ENCODE measurements at regions not wholly inside any gene's neighbourhood (a gene's known extent, or its start where the extent isn't known, plus 50 kb on each side); places are given as distances from the start of the nearest gene placed in this dataset.

- TF ChIP-seq KDM1A (IDR thresholded peaks at IDR 0.05; ENCODE audit: borderline replicate concordance, low read length), result no peak
Observed at GRCh38 chr1:102098081-102098480, 101.4 kb upstream of the OLFM3 start (continued).

- Histone ChIP-seq H4K20me1 (replicated peaks in 1 of 2; ENCODE audit: control insufficient read depth in 1 of 2, insufficient read depth in 2 of 2, low read length in 2 of 2) (no peaks in the 10 kb centered on the region), H3K4me3 (ENCODE audit: extremely low read depth in 1 of 4, insufficient read depth in 2 of 4, low read depth in 3 of 4, low read length in 4 of 4) (no peak overlapping the region), H3K14ac (ENCODE audit: insufficient read length) (no peak overlapping the region), H4K91ac (replicated peaks; ENCODE audit: insufficient read length, low read length) (no peak overlapping the region), H3K36me3 (ENCODE audit: control insufficient read depth in 2 of 4, insufficient read depth in 4 of 4, low read length in 3 of 4) (no peaks in the 10 kb centered on the region), H4K5ac (ENCODE audit: insufficient read length, low read depth, low read length) (no peak overlapping the region), H3K56ac (replicated peaks; ENCODE audit: insufficient read length, low read depth, low read length) (no peak overlapping the region), H2BK20ac (ENCODE audit: low read length) (no peak overlapping the region), H2BK15ac (ENCODE audit: low read length) (no peak overlapping the region), H3K4ac (replicated peaks; ENCODE audit: insufficient read length, low read depth, low read length) (no peak overlapping the region), H3K23me2 (ENCODE audit: low read depth, low read length) (no peaks in the 10 kb centered on the region), H2AFZ (ENCODE audit: low read length) (no peak overlapping the region), H3K9me3 (ENCODE audit: insufficient read depth in 2 of 2, low read depth in 1 of 2, low read length in 1 of 2) (no peaks in the 10 kb centered on the region), H3K27ac (ENCODE audit: low read depth, low read length) (no peak overlapping the region), H3K18ac (ENCODE audit: extremely low read depth, low read length) (no peak overlapping the region), H2AK5ac (ENCODE audit: low read depth, low read length) (no peak overlapping the region), H3K79me2 (ENCODE audit: control insufficient read depth in 1 of 2, insufficient read depth in 2 of 2, low read length in 2 of 2) (no peaks in the 10 kb centered on the region), H3K27me3 (replicated peaks in 1 of 4; ENCODE audit: control insufficient read depth in 3 of 4, extremely low read depth in 1 of 4, insufficient read depth in 3 of 4, low read length in 3 of 4) (peaks cover 0 to 1% (median 0%) of the 10 kb centered on the region in 4 experiments; a peak in 1 of 7 replicates), H3K9ac (replicated peaks in 1 of 4; ENCODE audit: extremely low read depth in 1 of 4, low read depth in 3 of 4, low read length in 3 of 4) (no peak overlapping the region), H3K23ac (ENCODE audit: insufficient read length) (no peak overlapping the region), H2BK12ac (ENCODE audit: low read depth, low read length) (no peak overlapping the region), H2BK5ac (ENCODE audit: low read depth, low read length) (no peak overlapping the region), H4K8ac (ENCODE audit: extremely low read depth, insufficient read depth, low read length) (no peak overlapping the region), H3K4me2 (ENCODE audit: insufficient read depth in 1 of 2, low read depth in 2 of 2, low read length in 2 of 2) (no peak overlapping the region), H2BK120ac (replicated peaks; ENCODE audit: low read depth, low read length) (no peak overlapping the region), H3K4me1 (replicated peaks in 1 of 4; ENCODE audit: control insufficient read depth in 3 of 4, insufficient read depth in 4 of 4, low read length in 3 of 4) (peaks cover 0 to 4% (median 3%) of the 10 kb centered on the region in 4 experiments; a peak in 4 of 7 replicates), H3K79me1 (ENCODE audit: low read depth, low read length) (no peaks in the 10 kb centered on the region)
- no peak for FAIRE-seq
- ChIA-PET CTCF (ENCODE audit: partially characterized antibody) (interaction anchor here (4.9 kb wide), 1 partner anchor 9 kb away, joined by 19 read pairs; no protein-coding TSS in a partner anchor), POLR2A (ENCODE audit: partially characterized antibody) (no interaction called here)
- no peak for DNase-seq (ENCODE audit: low read depth in 1 of 2, low spot score in 2 of 2)
- TF ChIP-seq CTCF (IDR thresholded peaks at IDR 0.05; ENCODE audit: control extremely low read depth in 1 of 3, insufficient read depth in 1 of 3, low read depth in 1 of 3, low read length in 3 of 3), result no peak
- TF ChIP-seq SIX5 (IDR thresholded peaks at IDR 0.05; ENCODE audit: low read depth, low read length), result no peak
- TF ChIP-seq SUZ12 (IDR thresholded peaks at IDR 0.05; ENCODE audit: low read length), result no peak
- no peak for TF ChIP-seq BRCA1 (IDR thresholded peaks at IDR 0.05; ENCODE audit: low read depth, low read length)
- no peak for TF ChIP-seq SP1 (IDR thresholded peaks at IDR 0.05; ENCODE audit: low read depth, low read length)
- TF ChIP-seq TEAD4 (IDR thresholded peaks at IDR 0.05; ENCODE audit: low read depth, low read length), result no peak
- TF ChIP-seq USF2 (IDR thresholded peaks at IDR 0.05; ENCODE audit: low read length), result no peak
- TF ChIP-seq EZH2 (IDR thresholded peaks at IDR 0.05; ENCODE audit: low read depth, low read length, severe bottlenecking), result no peak
- TF ChIP-seq KDM5A (IDR thresholded peaks at IDR 0.05; ENCODE audit: low read length), result no peak
Observed at GRCh38 chr1:102097451-102097850, 100.7 kb upstream of the OLFM3 start.

Measured in H1 (cell line).